ENCODE measurements at regions not wholly inside any gene's neighbourhood (a gene's known extent, or its start where the extent isn't known, plus 50 kb on each side); places are given as distances from the start of the nearest gene placed in this dataset.

DNA sequence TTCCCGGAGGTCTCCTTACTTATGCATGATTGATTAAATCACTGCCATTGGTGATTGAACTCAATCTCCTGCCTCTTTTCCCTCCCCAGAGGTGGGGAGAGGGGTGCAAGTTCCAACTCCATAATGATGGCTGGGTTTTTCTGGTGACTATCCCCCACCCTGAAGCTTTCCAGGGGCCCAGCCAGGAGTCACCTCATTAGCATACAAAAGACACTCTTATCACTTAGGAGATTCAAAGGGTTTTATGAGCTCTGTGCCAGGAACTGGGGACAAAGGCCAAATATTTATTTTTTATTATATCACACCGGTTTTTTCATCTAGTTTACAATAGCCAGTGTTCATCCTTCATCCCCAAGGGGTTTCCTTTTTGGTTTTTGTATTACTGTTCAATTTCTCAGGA, 300.7 kb downstream of the ETNK1 start:
- TF ChIP-seq, protein P1, sequence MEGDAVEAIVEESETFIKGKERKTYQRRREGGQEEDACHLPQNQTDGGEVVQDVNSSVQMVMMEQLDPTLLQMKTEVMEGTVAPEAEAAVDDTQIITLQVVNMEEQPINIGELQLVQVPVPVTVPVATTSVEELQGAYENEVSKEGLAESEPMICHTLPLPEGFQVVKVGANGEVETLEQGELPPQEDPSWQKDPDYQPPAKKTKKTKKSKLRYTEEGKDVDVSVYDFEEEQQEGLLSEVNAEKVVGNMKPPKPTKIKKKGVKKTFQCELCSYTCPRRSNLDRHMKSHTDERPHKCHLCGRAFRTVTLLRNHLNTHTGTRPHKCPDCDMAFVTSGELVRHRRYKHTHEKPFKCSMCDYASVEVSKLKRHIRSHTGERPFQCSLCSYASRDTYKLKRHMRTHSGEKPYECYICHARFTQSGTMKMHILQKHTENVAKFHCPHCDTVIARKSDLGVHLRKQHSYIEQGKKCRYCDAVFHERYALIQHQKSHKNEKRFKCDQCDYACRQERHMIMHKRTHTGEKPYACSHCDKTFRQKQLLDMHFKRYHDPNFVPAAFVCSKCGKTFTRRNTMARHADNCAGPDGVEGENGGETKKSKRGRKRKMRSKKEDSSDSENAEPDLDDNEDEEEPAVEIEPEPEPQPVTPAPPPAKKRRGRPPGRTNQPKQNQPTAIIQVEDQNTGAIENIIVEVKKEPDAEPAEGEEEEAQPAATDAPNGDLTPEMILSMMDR (IDR thresholded peaks at IDR 0.05): no peak
- Histone ChIP-seq H3K27ac (no peak overlapping the region), H3K9me3 (no peaks in the 10 kb centered on the region), H3K36me3 (no peaks in the 10 kb centered on the region), H3K4me3 (no peak overlapping the region), H3K4me1 (no peaks in the 10 kb centered on the region), H3K27me3 (no peaks in the 10 kb centered on the region)
- no peak for DNase-seq (ENCODE audit: low spot score)

DNA sequence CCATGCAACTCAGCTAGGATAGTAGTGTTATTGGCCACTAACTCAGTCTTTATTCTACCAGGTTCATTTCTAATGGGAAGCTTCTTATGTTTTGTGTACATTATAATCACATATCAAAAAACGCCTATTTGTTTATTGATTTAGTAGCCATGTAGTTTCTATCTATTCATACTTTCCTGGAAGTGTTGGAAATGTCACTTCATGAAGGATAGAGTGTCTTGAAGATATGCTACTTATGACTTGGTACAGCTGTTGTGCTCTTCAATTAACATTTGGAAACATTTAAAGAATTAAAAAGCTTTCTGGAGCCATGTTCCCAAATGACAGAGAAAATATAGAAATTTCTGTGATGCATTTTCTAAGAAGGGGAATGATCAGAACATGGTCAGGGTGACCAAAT, 307.5 kb downstream of the ETNK1 start:
- H3K27ac ChIP-seq: no peak overlapping the region
- no peaks in the 10 kb centered on the region for H3K4me1 ChIP-seq
- TF ChIP-seq, protein P1 (IDR thresholded peaks at IDR 0.05): no peak
- no peak for DNase-seq (ENCODE audit: low spot score)
- no peaks in the 10 kb centered on the region for H3K36me3 ChIP-seq
- H3K27me3 ChIP-seq: no peaks in the 10 kb centered on the region
- H3K4me3 ChIP-seq: no peak overlapping the region
- H3K9me3 ChIP-seq: no peaks in the 10 kb centered on the region

DNA sequence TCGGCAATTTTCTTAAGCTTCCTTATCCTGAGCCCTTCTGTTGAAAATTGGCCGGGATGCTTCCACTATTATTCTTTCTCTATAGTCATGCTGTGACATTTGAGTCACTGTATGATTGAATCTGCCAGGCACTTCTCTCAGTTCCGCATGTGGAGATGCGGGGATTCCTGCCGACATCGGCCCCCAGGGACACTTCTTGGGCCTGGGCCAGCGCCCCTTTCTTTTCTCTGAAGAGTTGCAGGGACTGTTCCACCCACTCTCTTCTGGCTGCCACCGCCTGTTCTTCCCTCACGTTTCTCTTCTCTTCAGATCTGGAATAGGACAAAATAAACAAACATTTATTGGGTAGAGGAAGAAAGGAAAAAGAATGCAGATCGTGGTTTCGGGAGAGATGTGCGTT, 310.1 kb downstream of the ETNK1 start:
- TF ChIP-seq, protein P1 (IDR thresholded peaks at IDR 0.05): no peak
- no peak for DNase-seq (ENCODE audit: low spot score)
- Histone ChIP-seq H3K27me3 (no peaks in the 10 kb centered on the region), H3K4me3 (no peak overlapping the region), H3K9me3 (no peaks in the 10 kb centered on the region), H3K4me1 (no peaks in the 10 kb centered on the region), H3K27ac (no peak overlapping the region), H3K36me3 (no peaks in the 10 kb centered on the region)

DNA sequence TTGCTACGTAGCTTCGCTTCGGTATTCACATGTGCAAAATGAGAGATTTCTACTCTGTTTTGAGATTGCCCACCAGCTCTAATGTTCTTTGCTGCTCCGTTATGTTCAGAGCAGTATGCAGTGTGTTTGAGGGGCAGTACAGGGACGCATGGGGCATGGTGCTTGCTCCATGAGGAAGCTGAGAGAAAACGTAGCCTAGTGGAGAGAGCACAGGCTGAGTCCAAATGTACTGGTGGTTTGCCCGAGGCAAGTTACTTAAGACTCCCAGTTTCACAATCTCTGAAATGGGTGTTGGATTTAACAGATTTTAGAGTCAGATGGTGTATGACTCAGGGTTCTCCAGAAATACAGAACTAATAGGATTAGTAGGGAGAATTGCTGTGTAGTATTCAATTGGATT, 310.5 kb downstream of the ETNK1 start:
- no peaks in the 10 kb centered on the region for H3K36me3 ChIP-seq
- H3K4me3 ChIP-seq: no peak overlapping the region
- H3K27ac ChIP-seq: no peak overlapping the region
- no peaks in the 10 kb centered on the region for H3K9me3 ChIP-seq
- H3K27me3 ChIP-seq: no peaks in the 10 kb centered on the region
- no peak for DNase-seq (ENCODE audit: low spot score)
- TF ChIP-seq, protein P1 (IDR thresholded peaks at IDR 0.05): no peak
- no peaks in the 10 kb centered on the region for H3K4me1 ChIP-seq

DNA sequence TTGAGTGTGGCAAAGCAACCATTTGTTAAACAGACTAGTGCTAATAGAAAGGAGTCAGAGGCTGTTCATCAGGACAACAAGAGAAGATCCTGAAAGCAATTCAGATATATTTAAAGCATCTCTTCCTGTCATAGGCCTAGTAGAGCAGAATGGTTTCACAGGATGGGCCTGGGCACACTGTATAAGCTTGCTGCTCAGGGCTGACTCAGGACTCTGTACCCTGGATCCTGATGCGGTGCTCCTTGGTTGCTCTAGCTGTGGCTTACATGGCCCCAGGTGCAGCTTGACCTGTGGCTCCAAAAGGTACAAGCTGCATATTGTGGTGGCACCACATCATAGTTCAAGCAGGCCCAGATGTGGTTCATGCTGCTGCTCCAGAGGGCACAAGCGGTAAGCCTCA, 313.4 kb downstream of the ETNK1 start:
- no peaks in the 10 kb centered on the region for H3K4me1 ChIP-seq
- TF ChIP-seq, protein P1 (IDR thresholded peaks at IDR 0.05): no peak
- H3K4me3 ChIP-seq: no peak overlapping the region
- H3K27me3 ChIP-seq: no peaks in the 10 kb centered on the region
- DNase-seq (ENCODE audit: low spot score): no peak
- H3K9me3 ChIP-seq: peaks cover 0 to 6% of the 10 kb centered on the region in 2 donors
- H3K36me3 ChIP-seq: no peaks in the 10 kb centered on the region
- H3K27ac ChIP-seq: no peak overlapping the region

DNA sequence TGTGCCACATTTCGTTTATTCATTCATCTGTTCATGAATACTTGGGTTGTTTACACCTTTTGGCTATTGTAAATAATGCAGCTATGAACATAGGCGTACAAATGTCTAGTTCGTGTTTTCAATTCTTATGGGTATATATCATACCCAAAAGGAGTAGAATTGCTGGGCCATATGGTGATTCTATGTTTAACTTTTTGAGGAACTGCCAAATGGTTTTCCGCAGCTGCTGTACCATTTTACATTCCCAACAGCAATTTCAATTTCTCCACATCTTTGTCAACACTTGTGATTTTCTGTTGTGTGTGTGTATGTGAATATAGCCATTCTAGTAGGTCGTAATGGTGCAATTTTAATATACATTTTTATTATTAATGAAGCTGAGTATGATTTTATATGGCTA, 326.2 kb downstream of the ETNK1 start:
- H3K27ac ChIP-seq: no peak overlapping the region
- H3K27me3 ChIP-seq: no peaks in the 10 kb centered on the region
- H3K4me3 ChIP-seq: no peak overlapping the region
- H3K36me3 ChIP-seq: no peaks in the 10 kb centered on the region
- H3K4me1 ChIP-seq: no peaks in the 10 kb centered on the region
- TF ChIP-seq, protein P1 (IDR thresholded peaks at IDR 0.05): no peak
- no peak for DNase-seq (ENCODE audit: low spot score)
- H3K9me3 ChIP-seq: no peaks in the 10 kb centered on the region

Data from right atrium auricular region (tissue), 2 donors.